Heart left ventricle (tissue), 13 donors: ENCODE measurements at regions not wholly inside any gene's neighbourhood (a gene's known extent, or its start where the extent isn't known, plus 50 kb on each side); places are given as distances from the start of the nearest gene placed in this dataset.

Experiments
- CTCF ChIP-seq, 12 donors: fragments of 200-600 bp; sonication (generic) in 4 of 12; IDR thresholded peaks; one replicate each; pipeline versions ENCODE4 v1.5.0 to v1.8.0; 2018 to 2022; ENCODE audit warnings: antibody characterized with exemption in 12 of 12, mild to moderate bottlenecking in 5 of 12
- POLR2A ChIP-seq, 2 donors: fragments of 450-650 bp; IDR thresholded peaks; one replicate each; pipeline ENCODE4 v1.6.1; 2017; ENCODE audit warnings: antibody characterized with exemption in 2 of 2, mild to moderate bottlenecking in 2 of 2, moderate library complexity in 2 of 2
- donor health status: ischemic (EF 13 %, LVEDD 7.1; RV severe dilation, severe dysfunction).
- donor health status: DM: no; HTN: yes; CAD: no.
- donor health status: DM: no; HTN: no; CAD: no.
- donor health status: ischemic (EF 25% LVEDD 6.9; RV normal size, moderate dysfunction).
- donor health status: ischemic (EF 25% LVEDD 5.7; RV mildly dilated, moderate dysfunction).
- donor health status: ischemic (EF 35%, LVEDD 5.7; RV mildly dilated, moderate dysfunction).
- donor health status: nonischemic (EF 11% LVEDD 7.7; RV severe dilation, severe dysfunction).
- donor health status: DM: yes; HTN: yes; CAD: no.
- donor health status: PGD.
- donor health status: ischemic (EF 29% LVEDD 5.4; RV normal size, mild dysfunction).
- donor health status: nonischemic (EF 23%, LVEDD 6.1; RV moderate dilation, normal function).

GRCh38 chr2:161096336-161096735 lies 63.9 kb upstream of the TANK start:
- no peak for TF ChIP-seq CTCF (IDR thresholded peaks at IDR 0.05)
- no peak for TF ChIP-seq POLR2A (IDR thresholded peaks at IDR 0.05)
